LNCaP clone FGC (cell line): ENCODE measurements at regions not wholly inside any gene's neighbourhood (a gene's known extent, or its start where the extent isn't known, plus 50 kb on each side); places are given as distances from the start of the nearest gene placed in this dataset.

ENCODE experiments used
- DNase-seq: peaks from one replicate; pipeline ENCODE4 v3.0.0-alpha.2; 2011; ENCODE audit warnings: low read depth
- H3K4me3 ChIP-seq: 2 replicates; pipeline ENCODE4 v1.5.1; 2011; ENCODE audit warnings: mild to moderate bottlenecking, low read depth, low read length, control low read depth
- CTCF ChIP-seq: IDR thresholded peaks from 2 replicates; pipeline ENCODE4 v1.5.1; 2012; ENCODE audit warnings: mild to moderate bottlenecking; ENCODE audit not compliant: control insufficient read depth, insufficient read depth; ENCODE audit errors: extremely low read depth

- no peak overlapping the region for H3K4me3 ChIP-seq
- no peak for DNase-seq
- TF ChIP-seq CTCF, result no peak
These were observed 324.1 kb upstream of the CADM2 start for GRCh38 chr3:84634668-84635067.

- no peak overlapping the region for H3K4me3 ChIP-seq
- no peak for TF ChIP-seq CTCF
- DNase-seq, result no peak
These were observed 321.5 kb upstream of the CADM2 start for GRCh38 chr3:84637272-84637671.

- no peak for DNase-seq
- no peak overlapping the region for H3K4me3 ChIP-seq
- TF ChIP-seq CTCF, result no peak
These were observed 292.3 kb upstream of the CADM2 start for GRCh38 chr3:84666468-84666867.

GRCh38 chr3:84679211-84679610 lies 279.6 kb upstream of the CADM2 start:
- no peak overlapping the region for H3K4me3 ChIP-seq
- no peak for TF ChIP-seq CTCF
- no peak for DNase-seq

- no peak overlapping the region for H3K4me3 ChIP-seq
These were observed 278.1 kb upstream of the CADM2 start for GRCh38 chr3:84680700-84681099.

GRCh38 chr3:84683493-84683892 lies 275.3 kb upstream of the CADM2 start:
- no peak overlapping the region for H3K4me3 ChIP-seq
- no peak for TF ChIP-seq CTCF
- no peak for DNase-seq

More at GRCh38 chr3:84680700-84681099, 278.1 kb upstream of the CADM2 start:
- no peak for TF ChIP-seq CTCF
- no peak for DNase-seq

- DNase-seq, result no peak
- TF ChIP-seq CTCF, result no peak
These were observed 273.3 kb upstream of the CADM2 start for GRCh38 chr3:84685467-84685866.

More at GRCh38 chr3:84685467-84685866, 273.3 kb upstream of the CADM2 start:
- no peak overlapping the region for H3K4me3 ChIP-seq
